Stimulated activated CD4-positive, alpha-beta T cell treated with anti-CD3 and anti-CD28 coated beads, Interleukin-2, amount 100 ng/mL, for 48 hours (primary cell): ENCODE measurements at regions not wholly inside any gene's neighbourhood (a gene's known extent, or its start where the extent isn't known, plus 50 kb on each side); places are given as distances from the start of the nearest gene placed in this dataset.

ENCODE experiments used
- DNase-seq, 2 donors: peaks; one replicate each; pipeline ENCODE4 v3.0.0-alpha.2; 2020

GRCh38 chr13:34588362-34588761, 353.7 kb upstream of the NBEA start:
- no peak for DNase-seq

- no peak for DNase-seq
Measured at GRCh38 chr13:34589581-34589980, 352.5 kb upstream of the NBEA start.

GRCh38 chr13:34591129-34591528, 350.9 kb upstream of the NBEA start:
- DNase-seq, result no peak

- no peak for DNase-seq
Measured at GRCh38 chr13:34591900-34592529, 350.1 kb upstream of the NBEA start.

GRCh38 chr13:34593658-34594057, 348.4 kb upstream of the NBEA start:
- DNase-seq, result no peak

GRCh38 chr13:34594507-34594906, 347.6 kb upstream of the NBEA start:
- no peak for DNase-seq

- DNase-seq, result no peak
Measured at GRCh38 chr13:34608331-34608730, 333.7 kb upstream of the NBEA start.

GRCh38 chr13:34611671-34612070, 330.4 kb upstream of the NBEA start:
- DNase-seq, result no peak

- DNase-seq, result no peak
Measured at GRCh38 chr13:34617473-34618083, 324.5 kb upstream of the NBEA start.

DNA sequence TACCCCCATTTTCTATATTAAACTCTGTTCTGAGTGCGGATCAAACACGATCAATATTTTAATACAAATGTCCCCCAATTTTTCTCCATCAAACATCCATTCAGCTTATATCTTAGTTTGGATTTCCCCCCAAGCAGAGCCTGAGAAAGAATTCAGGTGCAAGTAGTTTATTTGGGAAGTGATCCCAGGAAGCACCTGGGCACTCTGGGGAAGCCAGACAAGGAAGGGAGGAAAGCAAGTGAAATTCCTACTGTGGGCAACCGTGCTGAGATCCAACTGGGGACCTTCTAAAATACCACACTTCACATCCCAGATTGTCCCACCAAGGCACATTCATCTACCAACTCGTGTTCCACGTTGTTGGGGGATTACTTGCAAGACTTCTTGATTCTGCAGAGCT, 323.4 kb upstream of the NBEA start:
- no peak for DNase-seq

- DNase-seq, result no peak
Measured at GRCh38 chr13:34619326-34619725, 322.7 kb upstream of the NBEA start.

- no peak for DNase-seq
Measured at GRCh38 chr13:34620074-34620850, 321.8 kb upstream of the NBEA start.

DNA sequence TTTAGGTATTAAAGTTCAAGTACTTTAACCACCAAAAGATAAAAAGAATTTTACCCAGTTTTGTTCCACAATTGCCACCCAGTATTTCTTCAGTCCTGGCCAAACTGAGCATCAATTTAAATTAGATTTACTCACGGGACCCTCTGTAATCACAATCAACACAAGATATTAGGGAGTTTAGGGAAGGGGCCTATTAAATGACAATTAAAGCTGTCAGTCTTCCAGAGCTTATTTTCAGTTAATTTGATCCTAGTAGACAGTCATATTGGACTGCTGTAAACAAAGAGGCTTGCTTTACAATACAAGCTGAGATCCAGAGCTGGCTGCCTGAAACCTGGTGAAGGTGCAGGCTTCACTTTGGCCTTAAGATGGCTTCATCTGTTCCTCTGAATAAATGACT, 321.2 kb upstream of the NBEA start:
- no peak for DNase-seq

- no peak for DNase-seq
Measured at GRCh38 chr13:34623331-34623730, 318.7 kb upstream of the NBEA start.

DNA sequence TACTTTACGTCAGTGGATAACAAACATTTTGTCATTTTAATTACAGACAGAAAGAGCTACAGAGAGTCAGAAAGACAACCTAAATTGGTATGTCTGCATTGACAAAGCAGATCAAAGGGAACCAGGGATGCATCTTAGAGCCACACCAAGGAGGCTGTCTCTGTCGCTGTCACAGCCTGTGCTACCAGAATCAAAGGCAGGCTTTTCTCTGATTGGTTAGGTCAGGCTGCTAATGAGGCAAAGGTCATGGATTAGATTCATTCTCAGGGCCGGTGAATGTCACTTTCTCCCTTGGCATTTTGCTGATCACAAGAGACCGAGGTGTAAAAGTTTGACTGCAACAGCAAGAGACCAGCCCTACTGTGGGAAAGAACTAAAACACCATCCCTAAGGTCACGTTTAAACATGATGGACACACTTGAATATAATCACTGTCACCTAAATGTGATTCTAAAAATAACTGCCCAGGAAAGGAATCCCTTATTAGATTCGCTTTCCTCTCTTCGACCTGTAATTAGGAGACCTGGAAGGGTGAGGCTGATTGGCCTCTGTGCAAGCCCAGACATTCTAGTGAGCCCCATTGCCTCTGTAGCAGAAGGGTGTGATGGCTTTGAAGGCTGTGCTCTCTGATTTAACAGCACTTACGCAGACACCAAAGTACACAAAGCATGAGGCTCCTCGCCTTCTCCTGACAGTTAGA, 314.4 kb upstream of the NBEA start:
- DNase-seq, result no peak

DNA sequence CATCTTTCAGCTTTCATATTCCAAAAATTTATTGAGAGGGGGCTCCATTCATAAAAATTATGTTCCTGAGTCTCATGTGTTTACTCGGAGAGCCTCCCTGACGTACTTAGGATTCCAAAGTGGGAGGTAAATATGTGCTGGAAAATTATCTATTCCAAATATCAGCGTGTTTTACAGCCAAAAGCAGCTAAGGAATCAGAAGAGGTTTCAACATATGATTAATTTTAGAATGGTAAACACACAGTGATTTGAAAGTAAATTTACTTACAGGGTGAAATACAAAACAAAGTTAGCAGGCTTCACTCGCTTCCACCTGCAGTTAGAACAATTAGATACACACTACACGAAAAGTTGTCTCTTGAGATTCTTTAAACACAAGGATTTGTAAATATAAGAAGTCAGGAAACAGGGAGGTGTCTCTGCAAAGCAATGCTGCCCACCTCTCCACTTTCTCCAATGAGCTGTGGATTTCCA, 313.8 kb upstream of the NBEA start:
- no peak for DNase-seq

DNA sequence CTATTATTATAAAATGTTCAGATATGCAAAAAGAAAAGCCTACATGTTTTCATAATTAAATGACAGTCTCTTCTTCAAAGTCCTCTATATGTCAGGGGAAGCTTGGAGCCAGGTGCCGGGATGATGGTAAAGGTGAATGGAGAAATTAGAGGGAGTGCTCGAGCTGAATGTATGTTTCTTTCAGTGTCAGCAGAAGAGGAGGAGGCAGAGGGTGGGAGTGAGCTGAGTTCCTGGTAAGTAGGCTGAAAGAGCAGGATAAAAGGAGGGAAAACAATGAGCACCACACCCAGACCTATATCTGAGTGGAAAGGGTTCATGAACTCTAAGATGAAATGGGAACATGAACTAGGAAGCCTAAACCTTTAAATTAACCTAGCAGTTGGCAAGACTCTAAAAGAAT, 307.6 kb upstream of the NBEA start:
- DNase-seq, result no peak

GRCh38 chr13:34637138-34637537, 304.9 kb upstream of the NBEA start:
- DNase-seq, result no peak

DNA sequence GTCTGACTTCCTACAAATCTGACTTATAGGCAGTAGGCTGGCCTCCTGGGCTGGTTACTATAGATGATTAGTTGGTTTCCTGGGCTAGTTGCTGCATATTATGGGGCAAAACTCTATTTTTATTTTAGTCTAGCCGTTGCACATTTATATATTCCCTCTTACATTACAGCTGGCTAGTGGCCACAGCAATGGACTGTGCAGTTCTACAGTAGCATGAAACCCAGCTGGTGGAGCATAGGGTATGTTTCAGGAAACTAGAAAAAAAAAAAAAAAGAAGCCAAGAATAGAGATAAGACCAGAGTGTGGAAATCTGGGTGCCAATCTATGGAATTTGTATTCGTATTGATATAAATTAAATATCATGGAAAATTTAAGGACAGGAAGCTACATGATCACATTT, 304.4 kb upstream of the NBEA start:
- no peak for DNase-seq

GRCh38 chr13:34638897-34639296, 303.2 kb upstream of the NBEA start:
- DNase-seq, result no peak

GRCh38 chr13:34640179-34640992, 301.7 kb upstream of the NBEA start:
- DNase-seq, result no peak

GRCh38 chr13:34640993-34641330, 301.1 kb upstream of the NBEA start:
- DNase-seq, result no peak
